GM21723 (cell line): ENCODE measurements at regions not wholly inside any gene's neighbourhood (a gene's known extent, or its start where the extent isn't known, plus 50 kb on each side); places are given as distances from the start of the nearest gene placed in this dataset.
"Not testable (repeated sequence)": the region's sequence is repeated elsewhere in the genome, so short reads cannot be mapped to it uniquely, and the experiment has no call there.

Source experiments
- ATAC-seq: cut with Tn5 transposase; IDR thresholded peaks from one replicate; pipeline ENCODE4 v1.9.1; 2021; ENCODE audit warnings: mild to moderate bottlenecking, moderate library complexity; ENCODE audit not compliant: unreplicated experiment

- no peak for ATAC-seq
These were observed 119.7 kb upstream of the CRIM1 start for GRCh38 chr2:36235882-36236281.

- ATAC-seq = no peak
These were observed 120.2 kb upstream of the CRIM1 start for GRCh38 chr2:36235426-36235825.

GRCh38 chr2:36223259-36223658 is 132.3 kb upstream of the CRIM1 start:
- ATAC-seq = no peak

DNA sequence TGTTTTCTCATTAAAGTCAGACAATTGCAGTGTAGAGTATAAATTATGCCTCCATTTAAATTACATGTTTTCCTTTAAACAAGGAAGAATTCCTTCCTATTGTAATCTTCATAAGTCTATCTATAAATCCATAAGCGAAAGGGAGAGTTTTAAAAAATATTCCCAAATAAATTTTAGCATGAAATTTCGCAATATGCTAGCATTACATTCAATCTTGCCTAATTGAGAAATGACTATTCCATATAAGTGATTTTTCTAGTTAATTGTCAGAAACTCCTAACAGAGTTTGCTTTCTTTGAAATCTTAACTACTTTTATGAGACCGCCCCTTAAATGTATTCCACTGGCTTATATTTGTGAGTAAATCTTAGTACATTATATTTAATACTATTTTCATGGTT is 133.1 kb upstream of the CRIM1 start:
- ATAC-seq = no peak

GRCh38 chr2:36214691-36215090 is 140.9 kb upstream of the CRIM1 start:
- no peak for ATAC-seq

DNA sequence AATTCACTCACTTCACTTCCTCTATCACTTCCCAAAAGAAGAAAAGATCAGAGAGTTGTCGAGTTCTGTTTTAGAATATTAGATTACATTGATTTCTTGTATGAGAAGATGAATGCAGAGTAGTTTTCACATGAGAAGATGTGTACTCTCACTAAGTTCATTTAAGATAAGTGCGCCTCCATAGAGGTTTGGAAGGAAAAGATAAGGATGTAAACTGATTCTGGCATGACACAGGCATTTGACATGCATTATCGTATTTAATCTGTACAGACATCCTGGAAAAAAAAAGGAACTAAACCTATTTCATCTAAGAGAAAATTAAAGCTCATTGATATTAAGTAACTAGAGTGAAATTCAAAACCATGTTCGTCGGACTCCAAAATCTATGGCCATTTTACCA is 152.2 kb upstream of the CRIM1 start:
- no peak for ATAC-seq

GRCh38 chr2:36197181-36197971 is 158.2 kb upstream of the CRIM1 start:
- no peak for ATAC-seq

GRCh38 chr2:36193680-36194079 is 161.9 kb upstream of the CRIM1 start:
- ATAC-seq = no peak

GRCh38 chr2:36192983-36193382 is 162.6 kb upstream of the CRIM1 start:
- ATAC-seq = no peak

GRCh38 chr2:36190097-36190496 is 165.5 kb upstream of the CRIM1 start:
- no peak for ATAC-seq

- no peak for ATAC-seq
These were observed 170.0 kb upstream of the CRIM1 start for GRCh38 chr2:36185624-36186023.

DNA sequence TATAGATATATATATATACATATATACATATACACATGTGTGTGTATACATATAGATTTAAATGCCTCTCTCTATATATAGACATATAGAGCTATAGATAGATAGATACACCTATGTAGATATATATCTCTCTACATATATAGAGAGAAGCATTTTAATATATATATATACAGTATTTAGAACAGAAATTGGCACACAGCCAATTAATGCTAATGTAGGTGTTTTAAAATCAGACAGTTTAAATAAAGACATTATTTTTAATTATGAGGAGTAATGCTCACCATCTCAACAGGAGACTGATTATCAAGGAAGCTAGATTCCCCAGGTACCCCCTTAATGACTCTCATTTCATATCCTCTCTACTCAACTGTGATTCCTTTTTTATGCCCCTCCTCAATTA is 170.7 kb upstream of the CRIM1 start:
- no peak for ATAC-seq

DNA sequence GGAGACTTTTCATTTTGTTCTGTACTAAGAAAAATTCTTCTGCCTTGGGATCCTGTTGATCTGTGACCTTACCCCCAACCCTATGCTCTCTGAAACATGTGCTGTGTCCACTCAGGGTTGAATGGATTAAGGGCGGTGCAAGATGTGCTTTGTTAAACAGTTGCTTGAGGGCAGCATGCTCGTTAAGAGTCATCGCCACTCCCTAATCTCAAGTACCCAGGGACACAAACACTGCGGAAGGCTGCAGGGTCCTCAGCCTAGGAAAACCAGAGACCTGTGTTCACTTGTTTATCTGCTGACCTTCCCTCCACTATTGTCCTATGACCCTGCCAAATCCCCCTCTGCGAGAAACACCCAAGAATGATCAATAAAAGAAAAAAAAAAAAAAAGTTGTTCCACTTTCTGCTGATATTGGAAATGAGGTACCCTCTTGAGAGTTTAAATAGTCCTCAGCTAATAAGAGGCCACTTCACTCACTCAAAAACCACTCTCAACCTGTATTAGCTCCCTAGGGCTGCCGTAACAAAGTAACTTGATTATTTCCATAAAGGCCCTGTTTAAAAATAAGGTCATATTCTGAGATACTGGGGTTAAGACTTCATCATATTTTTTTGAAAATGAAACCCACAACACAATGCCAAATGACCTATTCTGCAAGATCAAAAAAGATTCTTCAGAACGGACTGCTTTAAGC is 174.6 kb upstream of the CRIM1 start:
- not testable (repeated sequence) for ATAC-seq

GRCh38 chr2:36180293-36180692 is 175.3 kb upstream of the CRIM1 start:
- ATAC-seq = not testable (repeated sequence)

- not testable (repeated sequence) for ATAC-seq
These were observed 175.8 kb upstream of the CRIM1 start for GRCh38 chr2:36179668-36180269.

DNA sequence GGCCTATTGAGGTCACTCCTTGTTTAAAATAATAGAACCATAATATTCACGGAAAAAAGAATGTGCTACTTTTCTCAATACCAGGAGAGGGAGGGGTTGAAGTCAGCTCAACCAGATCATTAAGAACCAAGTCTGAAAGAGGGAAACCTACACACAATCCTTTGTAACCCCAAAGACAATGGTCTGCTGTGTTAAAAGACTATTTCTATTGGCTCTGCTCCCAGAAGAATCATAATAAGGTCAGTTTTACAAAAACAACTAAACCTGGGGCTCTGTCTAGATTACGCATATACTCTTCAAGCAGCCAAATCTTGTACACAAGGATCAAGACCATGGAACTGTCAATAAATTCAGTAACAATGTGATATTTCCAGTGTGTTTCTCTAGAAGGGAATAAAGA is 177.2 kb upstream of the CRIM1 start:
- ATAC-seq = no peak

DNA sequence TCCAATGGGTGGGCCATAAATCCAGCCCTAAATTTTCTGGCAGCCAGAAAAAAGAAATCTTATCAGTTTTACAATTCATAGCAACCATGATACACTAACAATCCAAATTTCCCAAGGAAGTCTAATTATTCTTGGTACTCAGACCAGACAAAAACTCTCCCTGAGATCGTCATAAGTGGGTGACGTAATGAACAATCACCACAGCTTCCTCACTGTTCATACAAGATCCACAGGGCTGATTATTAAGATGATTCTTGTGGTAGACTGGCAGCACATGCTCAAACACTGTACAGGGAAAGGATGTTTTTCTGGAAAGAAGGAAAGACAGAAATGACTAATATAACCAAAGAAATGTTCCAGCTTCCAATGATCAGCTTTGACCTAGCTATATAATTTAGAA is 178.3 kb upstream of the CRIM1 start:
- no peak for ATAC-seq

GRCh38 chr2:36174920-36175319 is 180.7 kb upstream of the CRIM1 start:
- ATAC-seq = no peak

DNA sequence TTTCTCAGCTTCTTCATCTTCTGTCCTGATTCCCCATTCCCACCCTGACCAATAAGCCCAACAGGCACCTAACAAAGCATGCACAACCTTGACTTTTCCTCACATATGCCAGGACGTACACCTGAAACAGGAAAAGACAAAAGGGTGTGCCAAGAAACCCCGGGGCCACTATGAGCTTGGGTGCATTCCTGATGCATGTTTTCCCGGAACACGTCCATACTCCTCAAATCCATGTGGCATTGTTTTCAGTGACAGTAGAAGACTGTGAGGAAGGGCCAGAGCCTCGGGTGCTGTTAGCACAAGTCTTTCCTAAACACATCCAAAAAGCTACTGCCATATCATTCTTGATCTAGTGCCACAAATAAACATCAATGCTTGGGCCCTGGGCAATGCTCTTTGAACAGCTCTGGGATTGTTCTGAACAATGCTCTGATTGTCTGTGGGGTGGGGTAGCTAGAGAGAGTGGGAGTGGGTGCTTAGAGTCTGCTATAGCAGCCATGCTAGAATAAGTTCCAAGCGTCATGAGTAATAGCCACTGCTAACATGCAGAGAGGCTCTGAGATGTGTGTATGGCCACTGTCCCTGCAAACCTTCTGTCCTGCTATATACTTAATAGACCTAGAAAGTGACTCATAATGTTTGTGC is 181.7 kb upstream of the CRIM1 start:
- ATAC-seq = no peak

DNA sequence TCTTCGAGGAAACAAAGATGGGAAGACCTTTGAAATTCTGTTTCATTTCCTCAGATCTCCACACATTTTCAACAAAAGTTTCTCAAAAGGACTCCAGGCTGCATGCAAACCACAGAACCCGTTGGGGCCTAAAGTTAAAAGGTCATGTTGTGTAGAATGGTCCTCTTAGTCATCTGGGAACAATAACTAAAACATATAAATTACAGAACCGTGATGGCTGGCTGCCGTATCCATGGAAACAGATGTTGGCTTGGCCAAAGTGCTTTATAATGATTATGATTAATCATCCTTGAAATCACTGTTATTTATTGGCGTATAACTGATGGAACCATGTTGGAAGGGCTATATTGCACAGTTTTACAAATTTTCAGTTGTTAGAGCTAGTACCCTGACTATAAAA is 182.8 kb upstream of the CRIM1 start:
- no peak for ATAC-seq

DNA sequence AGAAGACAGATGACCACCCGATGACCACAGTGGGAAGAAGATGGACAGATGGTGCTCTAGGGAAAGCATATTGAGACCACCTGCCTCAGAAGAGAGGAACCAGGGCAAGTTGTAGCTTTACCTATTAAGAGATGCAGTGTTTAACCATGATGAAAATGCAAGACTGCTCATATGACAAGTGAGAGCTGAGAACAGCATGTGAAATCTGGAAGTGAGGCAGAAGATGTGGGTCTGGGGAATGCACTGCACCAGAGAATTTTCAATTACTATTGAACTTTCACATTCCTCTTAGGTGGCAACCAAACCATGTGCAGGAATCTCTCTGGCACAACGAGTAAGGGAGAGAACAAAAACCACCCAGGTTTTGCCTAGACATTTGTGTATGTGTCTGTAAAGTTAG is 184.8 kb upstream of the CRIM1 start:
- ATAC-seq = no peak

GRCh38 chr2:36169843-36170242 is 185.7 kb upstream of the CRIM1 start:
- no peak for ATAC-seq
